DOHH2 (cell line): ENCODE measurements at regions not wholly inside any gene's neighbourhood (a gene's known extent, or its start where the extent isn't known, plus 50 kb on each side); places are given as distances from the start of the nearest gene placed in this dataset.

ENCODE experiments used
- CTCF ChIP-seq: fragments of 200-600 bp; sonication (generic); IDR thresholded peaks from one replicate; pipeline ENCODE4 v1.5.1; 2014; ENCODE audit warnings: antibody characterized with exemption, mild to moderate bottlenecking, low read depth, low read length; ENCODE audit not compliant: poor library complexity, severe bottlenecking
- EZH2phosphoT487 ChIP-seq: fragments of 200-600 bp; sonication (generic); IDR thresholded peaks from 2 replicates; pipeline ENCODE4 v1.6.1; 2017; ENCODE audit warnings: borderline replicate concordance, mild to moderate bottlenecking, antibody characterized with exemption, low read length, moderate library complexity, mixed read lengths

- TF ChIP-seq CTCF, result no peak
- no peak for TF ChIP-seq EZH2phosphoT487
These were observed 75.9 kb upstream of the TMC3 start for GRCh38 chr15:81449836-81450474.
